Neural cell (in vitro differentiated cells): ENCODE measurements at regions not wholly inside any gene's neighbourhood (a gene's known extent, or its start where the extent isn't known, plus 50 kb on each side); places are given as distances from the start of the nearest gene placed in this dataset.

Source experiments
- H2AFZ ChIP-seq: fragments of 200-600, 300-800 bp; sonication (generic), shearing (Covaris generic); 2 replicates; pipeline ENCODE4 v1.6.0; 2014; ENCODE audit warnings: low read depth, mild to moderate bottlenecking, antibody characterized with exemption, low read length, moderate library complexity
- H3F3A ChIP-seq: fragments of 200-600 bp; shearing (Covaris generic); 2 replicates; pipeline ENCODE4 v1.6.1; 2016; ENCODE audit warnings: mild to moderate bottlenecking, moderate library complexity, mixed read lengths, antibody characterized with exemption, low read length; ENCODE audit not compliant: insufficient read depth, poor library complexity, severe bottlenecking
- H3K27ac ChIP-seq: fragments of 200-600, 300-800 bp; sonication (generic), shearing (Covaris generic); 2 replicates; pipeline ENCODE4 v1.5.1; 2014; ENCODE audit warnings: mild to moderate bottlenecking, low read length, moderate library complexity
- H3K27me3 ChIP-seq: fragments of 300-800, 200-600 bp; sonication (generic), shearing (Covaris generic); 2 replicates; pipeline ENCODE4 v1.6.0; 2014; ENCODE audit warnings: mild to moderate bottlenecking, low read depth, low read length, moderate library complexity; ENCODE audit not compliant: insufficient read depth
- H3K36me3 ChIP-seq: fragments of 300-800, 200-600 bp; sonication (generic), shearing (Covaris generic); 2 replicates; pipeline ENCODE4 v1.5.1; 2014; ENCODE audit warnings: mild to moderate bottlenecking, antibody characterized with exemption, low read length, moderate library complexity; ENCODE audit not compliant: insufficient read depth
- H3K4me2 ChIP-seq: fragments of 300-800, 200-600 bp; sonication (generic), shearing (Covaris generic); 2 replicates; pipeline ENCODE4 v1.6.0; 2014; ENCODE audit warnings: mild to moderate bottlenecking, low read length
- H3K4me3 ChIP-seq: fragments of 300-800, 200-600 bp; sonication (generic), shearing (Covaris generic); 2 replicates; pipeline ENCODE4 v1.5.1; 2014; ENCODE audit warnings: mild to moderate bottlenecking, low read length, moderate library complexity
- H3K79me2 ChIP-seq: fragments of 200-600 bp; shearing (Covaris generic); replicated peaks from 2 replicates; pipeline ENCODE4 v1.6.0; 2014; ENCODE audit warnings: mild to moderate bottlenecking, low read length, moderate library complexity; ENCODE audit not compliant: insufficient read depth
- H3K9ac ChIP-seq: fragments of 300-800, 200-600 bp; sonication (generic), shearing (Covaris generic); 2 replicates; pipeline ENCODE4 v1.6.1; 2016; ENCODE audit warnings: mild to moderate bottlenecking, low read length, mixed read lengths
- H3K9me2 ChIP-seq: fragments of 200-600 bp; shearing (Covaris generic); 2 replicates; pipeline ENCODE4 v1.6.1; 2016; ENCODE audit warnings: mild to moderate bottlenecking, low read length, mixed read lengths; ENCODE audit not compliant: insufficient read depth
- H3K9me3 ChIP-seq: fragments of 200-600, 300-800 bp; sonication (generic), shearing (Covaris generic); 2 replicates; pipeline ENCODE4 v1.6.1; 2016; ENCODE audit warnings: mild to moderate bottlenecking, mixed run types, low read length, moderate library complexity, mixed read lengths
- H4K20me1 ChIP-seq: fragments of 200-600 bp; shearing (Covaris generic); 2 replicates; pipeline ENCODE4 v1.6.1; 2016; ENCODE audit warnings: mild to moderate bottlenecking, mixed run types; ENCODE audit not compliant: insufficient read depth
- EP300 ChIP-seq: fragments of 450-650 bp; conservative IDR thresholded peaks from 2 replicates; pipeline ENCODE4 v1.6.1; 2014; ENCODE audit warnings: antibody characterized with exemption, mild to moderate bottlenecking, moderate library complexity; ENCODE audit not compliant: poor library complexity, severe bottlenecking
- EZH2 ChIP-seq: fragments of 200-600, 300-800 bp; shearing (Covaris generic), sonication (generic); IDR thresholded peaks from 2 replicates; pipeline ENCODE4 v1.6.1; 2014; ENCODE audit warnings: antibody characterized with exemption, low read length, borderline replicate concordance, mild to moderate bottlenecking; ENCODE audit not compliant: insufficient read depth, poor library complexity, severe bottlenecking
- MXI1 ChIP-seq: fragments of 450-650 bp; conservative IDR thresholded peaks from 2 replicates; pipeline ENCODE4 v1.6.1; 2014; ENCODE audit warnings: antibody characterized with exemption, mild to moderate bottlenecking; ENCODE audit not compliant: poor library complexity, severe bottlenecking
- POLR2AphosphoS5 ChIP-seq: IDR thresholded peaks from 2 replicates; pipeline ENCODE4 v1.6.1; 2012
- RAD21 ChIP-seq: fragments of 450-650 bp; conservative IDR thresholded peaks from 2 replicates; pipeline ENCODE4 v1.6.1; 2014; ENCODE audit warnings: antibody characterized with exemption, mild to moderate bottlenecking, moderate library complexity
- SMC3 ChIP-seq: fragments of 450-650 bp; conservative IDR thresholded peaks from 2 replicates; pipeline ENCODE4 v1.6.1; 2014; ENCODE audit warnings: antibody characterized with exemption, mild to moderate bottlenecking, moderate library complexity; ENCODE audit not compliant: poor library complexity
- TAF1 ChIP-seq: IDR thresholded peaks from 2 replicates; pipeline ENCODE4 v1.6.1; 2012; ENCODE audit warnings: low read depth
- TF ChIP-seq, protein P1 (sequence below): IDR thresholded peaks from 2 replicates; pipeline ENCODE4 v1.6.1; 2012; ENCODE audit warnings: borderline replicate concordance
- TF ChIP-seq, protein P2 (sequence below): fragments of 450-650 bp; IDR thresholded peaks from 2 replicates; pipeline ENCODE4 v1.5.1; 2014; ENCODE audit warnings: antibody characterized with exemption, mild to moderate bottlenecking, moderate library complexity; ENCODE audit not compliant: poor library complexity, severe bottlenecking

DNA sequence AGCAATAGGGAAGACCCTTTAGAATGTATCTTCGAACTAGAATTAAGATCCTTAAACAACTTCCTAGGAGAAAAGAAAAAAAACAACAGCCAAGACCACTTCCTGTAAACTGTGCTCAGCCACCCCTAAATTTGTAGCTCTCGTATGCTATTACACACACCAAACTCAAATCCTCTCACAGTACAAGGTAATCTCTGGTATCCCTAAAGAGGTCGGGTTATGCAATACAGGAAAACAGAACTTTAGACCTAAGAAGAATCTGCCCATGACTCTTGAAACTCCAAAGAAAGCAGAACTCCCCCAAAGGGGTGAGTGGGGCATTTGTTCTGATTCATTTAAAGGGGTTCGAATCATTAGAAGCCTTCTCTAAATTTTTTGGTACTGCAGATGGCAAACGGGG lies 170.9 kb upstream of the CASK start:
- H3K9ac ChIP-seq: no peak overlapping the region
- no peaks in the 10 kb centered on the region for H3K27me3 ChIP-seq
- no peaks in the 10 kb centered on the region for H3K9me3 ChIP-seq
- H2AFZ ChIP-seq: no peak overlapping the region
- no peaks in the 10 kb centered on the region for H4K20me1 ChIP-seq
- no peaks in the 10 kb centered on the region for H3K36me3 ChIP-seq
- H3K27ac ChIP-seq: no peak overlapping the region
- no peaks in the 10 kb centered on the region for H3K9me2 ChIP-seq
- no peak overlapping the region for H3K4me2 ChIP-seq
- TF ChIP-seq, protein P1, sequence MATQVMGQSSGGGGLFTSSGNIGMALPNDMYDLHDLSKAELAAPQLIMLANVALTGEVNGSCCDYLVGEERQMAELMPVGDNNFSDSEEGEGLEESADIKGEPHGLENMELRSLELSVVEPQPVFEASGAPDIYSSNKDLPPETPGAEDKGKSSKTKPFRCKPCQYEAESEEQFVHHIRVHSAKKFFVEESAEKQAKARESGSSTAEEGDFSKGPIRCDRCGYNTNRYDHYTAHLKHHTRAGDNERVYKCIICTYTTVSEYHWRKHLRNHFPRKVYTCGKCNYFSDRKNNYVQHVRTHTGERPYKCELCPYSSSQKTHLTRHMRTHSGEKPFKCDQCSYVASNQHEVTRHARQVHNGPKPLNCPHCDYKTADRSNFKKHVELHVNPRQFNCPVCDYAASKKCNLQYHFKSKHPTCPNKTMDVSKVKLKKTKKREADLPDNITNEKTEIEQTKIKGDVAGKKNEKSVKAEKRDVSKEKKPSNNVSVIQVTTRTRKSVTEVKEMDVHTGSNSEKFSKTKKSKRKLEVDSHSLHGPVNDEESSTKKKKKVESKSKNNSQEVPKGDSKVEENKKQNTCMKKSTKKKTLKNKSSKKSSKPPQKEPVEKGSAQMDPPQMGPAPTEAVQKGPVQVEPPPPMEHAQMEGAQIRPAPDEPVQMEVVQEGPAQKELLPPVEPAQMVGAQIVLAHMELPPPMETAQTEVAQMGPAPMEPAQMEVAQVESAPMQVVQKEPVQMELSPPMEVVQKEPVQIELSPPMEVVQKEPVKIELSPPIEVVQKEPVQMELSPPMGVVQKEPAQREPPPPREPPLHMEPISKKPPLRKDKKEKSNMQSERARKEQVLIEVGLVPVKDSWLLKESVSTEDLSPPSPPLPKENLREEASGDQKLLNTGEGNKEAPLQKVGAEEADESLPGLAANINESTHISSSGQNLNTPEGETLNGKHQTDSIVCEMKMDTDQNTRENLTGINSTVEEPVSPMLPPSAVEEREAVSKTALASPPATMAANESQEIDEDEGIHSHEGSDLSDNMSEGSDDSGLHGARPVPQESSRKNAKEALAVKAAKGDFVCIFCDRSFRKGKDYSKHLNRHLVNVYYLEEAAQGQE: no peak
- H3K79me2 ChIP-seq: no peaks in the 10 kb centered on the region
- no peaks in the 10 kb centered on the region for H3F3A ChIP-seq
- no peak overlapping the region for H3K4me3 ChIP-seq

GRCh38 chrX:42093756-42094155 lies 170.4 kb upstream of the CASK start:
- no peaks in the 10 kb centered on the region for H4K20me1 ChIP-seq
- no peak overlapping the region for H3K27ac ChIP-seq
- no peaks in the 10 kb centered on the region for H3K79me2 ChIP-seq
- H3K9ac ChIP-seq: no peak overlapping the region
- H3K9me3 ChIP-seq: no peaks in the 10 kb centered on the region
- no peaks in the 10 kb centered on the region for H3F3A ChIP-seq
- no peaks in the 10 kb centered on the region for H3K27me3 ChIP-seq
- no peaks in the 10 kb centered on the region for H3K36me3 ChIP-seq
- TF ChIP-seq EP300: no peak
- no peak for TF ChIP-seq EZH2
- no peak for TF ChIP-seq POLR2AphosphoS5
- H3K4me2 ChIP-seq: no peak overlapping the region
- H3K4me3 ChIP-seq: no peak overlapping the region
- H2AFZ ChIP-seq: no peak overlapping the region
- H3K9me2 ChIP-seq: no peaks in the 10 kb centered on the region

DNA sequence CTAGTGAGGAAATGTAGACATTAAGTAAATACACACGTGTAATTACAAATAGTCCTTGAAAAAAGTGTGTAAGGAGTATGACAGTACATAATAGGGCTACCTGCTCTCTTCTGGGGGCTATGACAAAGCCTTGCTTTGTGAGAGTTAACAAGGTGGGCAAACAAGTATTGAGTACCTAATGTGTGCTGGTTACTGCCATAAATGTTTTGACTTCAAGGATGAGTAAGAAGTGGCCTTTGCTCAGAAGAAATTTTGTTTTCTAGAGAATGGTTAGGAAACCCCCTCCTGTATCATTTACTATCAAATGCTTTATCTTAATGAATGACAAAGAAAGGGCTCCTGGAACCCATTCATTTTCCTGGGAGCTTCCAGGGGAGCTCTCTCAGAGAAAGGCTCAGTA lies 167.0 kb upstream of the CASK start:
- Histone ChIP-seq H2AFZ (no peak overlapping the region), H4K20me1 (no peaks in the 10 kb centered on the region), H3K36me3 (no peaks in the 10 kb centered on the region), H3K9me3 (no peaks in the 10 kb centered on the region), H3K9ac (no peak overlapping the region), H3K9me2 (no peaks in the 10 kb centered on the region), H3K27ac (no peak overlapping the region), H3K79me2 (no peaks in the 10 kb centered on the region), H3K4me3 (no peak overlapping the region), H3K27me3 (no peaks in the 10 kb centered on the region), H3K4me2 (no peak overlapping the region), H3F3A (no peaks in the 10 kb centered on the region)
- TF ChIP-seq SMC3 (no peak), EZH2 (no peak), MXI1 (no peak), TAF1 (no peak), RAD21 (no peak), POLR2AphosphoS5 (no peak), EP300 (no peak)
- TF ChIP-seq, protein P1: no peak
- TF ChIP-seq, protein P2, sequence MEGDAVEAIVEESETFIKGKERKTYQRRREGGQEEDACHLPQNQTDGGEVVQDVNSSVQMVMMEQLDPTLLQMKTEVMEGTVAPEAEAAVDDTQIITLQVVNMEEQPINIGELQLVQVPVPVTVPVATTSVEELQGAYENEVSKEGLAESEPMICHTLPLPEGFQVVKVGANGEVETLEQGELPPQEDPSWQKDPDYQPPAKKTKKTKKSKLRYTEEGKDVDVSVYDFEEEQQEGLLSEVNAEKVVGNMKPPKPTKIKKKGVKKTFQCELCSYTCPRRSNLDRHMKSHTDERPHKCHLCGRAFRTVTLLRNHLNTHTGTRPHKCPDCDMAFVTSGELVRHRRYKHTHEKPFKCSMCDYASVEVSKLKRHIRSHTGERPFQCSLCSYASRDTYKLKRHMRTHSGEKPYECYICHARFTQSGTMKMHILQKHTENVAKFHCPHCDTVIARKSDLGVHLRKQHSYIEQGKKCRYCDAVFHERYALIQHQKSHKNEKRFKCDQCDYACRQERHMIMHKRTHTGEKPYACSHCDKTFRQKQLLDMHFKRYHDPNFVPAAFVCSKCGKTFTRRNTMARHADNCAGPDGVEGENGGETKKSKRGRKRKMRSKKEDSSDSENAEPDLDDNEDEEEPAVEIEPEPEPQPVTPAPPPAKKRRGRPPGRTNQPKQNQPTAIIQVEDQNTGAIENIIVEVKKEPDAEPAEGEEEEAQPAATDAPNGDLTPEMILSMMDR: no peak
